GM13976 (cell line): ENCODE measurements at regions not wholly inside any gene's neighbourhood (a gene's known extent, or its start where the extent isn't known, plus 50 kb on each side); places are given as distances from the start of the nearest gene placed in this dataset.

Experiments
- DNase-seq: peaks from one replicate; pipeline ENCODE4 v3.0.0; 2012; ENCODE audit warnings: low spot score
- in situ Hi-C: fragments of 300-500 bp; cut with MboI; formaldehyde crosslinking; loops from one replicate; pipeline ENCODE4 v1.12.0; 2022; ENCODE audit warnings: low sequenced_read_pairs, mixed read lengths, inconsistent platforms; ENCODE audit not compliant: unreplicated experiment
- TF ChIP-seq, protein P1 (sequence below): IDR thresholded peaks from 2 replicates; pipeline ENCODE4 v1.5.1; 2012; ENCODE audit warnings: borderline replicate concordance, mild to moderate bottlenecking; ENCODE audit not compliant: insufficient read depth; ENCODE audit errors: extremely low read depth, missing control alignments, control extremely low read depth

DNA sequence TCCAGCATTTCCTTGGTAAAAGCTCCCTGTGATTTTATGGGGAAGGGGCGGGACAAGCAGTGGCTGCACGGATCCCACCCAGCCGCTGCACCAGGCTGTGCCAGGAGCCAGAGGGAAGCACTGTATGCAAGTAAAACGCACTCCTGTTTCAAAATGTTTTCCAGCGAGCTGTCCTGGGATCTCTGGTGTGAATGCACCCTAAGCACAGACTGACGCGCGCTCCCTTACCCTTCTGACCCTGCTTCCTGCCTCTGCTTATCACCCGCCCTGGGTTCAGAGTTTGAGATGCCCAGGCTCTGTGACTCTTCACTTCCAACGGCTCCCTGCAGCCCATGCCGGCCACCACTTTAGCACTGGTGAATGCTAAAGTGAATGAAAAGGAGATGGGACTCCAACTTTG lies 131.2 kb downstream of the RHOU start:
- DNase-seq, result no peak
- in situ Hi-C loops, result no loop called here
- TF ChIP-seq, protein P1, sequence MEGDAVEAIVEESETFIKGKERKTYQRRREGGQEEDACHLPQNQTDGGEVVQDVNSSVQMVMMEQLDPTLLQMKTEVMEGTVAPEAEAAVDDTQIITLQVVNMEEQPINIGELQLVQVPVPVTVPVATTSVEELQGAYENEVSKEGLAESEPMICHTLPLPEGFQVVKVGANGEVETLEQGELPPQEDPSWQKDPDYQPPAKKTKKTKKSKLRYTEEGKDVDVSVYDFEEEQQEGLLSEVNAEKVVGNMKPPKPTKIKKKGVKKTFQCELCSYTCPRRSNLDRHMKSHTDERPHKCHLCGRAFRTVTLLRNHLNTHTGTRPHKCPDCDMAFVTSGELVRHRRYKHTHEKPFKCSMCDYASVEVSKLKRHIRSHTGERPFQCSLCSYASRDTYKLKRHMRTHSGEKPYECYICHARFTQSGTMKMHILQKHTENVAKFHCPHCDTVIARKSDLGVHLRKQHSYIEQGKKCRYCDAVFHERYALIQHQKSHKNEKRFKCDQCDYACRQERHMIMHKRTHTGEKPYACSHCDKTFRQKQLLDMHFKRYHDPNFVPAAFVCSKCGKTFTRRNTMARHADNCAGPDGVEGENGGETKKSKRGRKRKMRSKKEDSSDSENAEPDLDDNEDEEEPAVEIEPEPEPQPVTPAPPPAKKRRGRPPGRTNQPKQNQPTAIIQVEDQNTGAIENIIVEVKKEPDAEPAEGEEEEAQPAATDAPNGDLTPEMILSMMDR, result no peak

DNA sequence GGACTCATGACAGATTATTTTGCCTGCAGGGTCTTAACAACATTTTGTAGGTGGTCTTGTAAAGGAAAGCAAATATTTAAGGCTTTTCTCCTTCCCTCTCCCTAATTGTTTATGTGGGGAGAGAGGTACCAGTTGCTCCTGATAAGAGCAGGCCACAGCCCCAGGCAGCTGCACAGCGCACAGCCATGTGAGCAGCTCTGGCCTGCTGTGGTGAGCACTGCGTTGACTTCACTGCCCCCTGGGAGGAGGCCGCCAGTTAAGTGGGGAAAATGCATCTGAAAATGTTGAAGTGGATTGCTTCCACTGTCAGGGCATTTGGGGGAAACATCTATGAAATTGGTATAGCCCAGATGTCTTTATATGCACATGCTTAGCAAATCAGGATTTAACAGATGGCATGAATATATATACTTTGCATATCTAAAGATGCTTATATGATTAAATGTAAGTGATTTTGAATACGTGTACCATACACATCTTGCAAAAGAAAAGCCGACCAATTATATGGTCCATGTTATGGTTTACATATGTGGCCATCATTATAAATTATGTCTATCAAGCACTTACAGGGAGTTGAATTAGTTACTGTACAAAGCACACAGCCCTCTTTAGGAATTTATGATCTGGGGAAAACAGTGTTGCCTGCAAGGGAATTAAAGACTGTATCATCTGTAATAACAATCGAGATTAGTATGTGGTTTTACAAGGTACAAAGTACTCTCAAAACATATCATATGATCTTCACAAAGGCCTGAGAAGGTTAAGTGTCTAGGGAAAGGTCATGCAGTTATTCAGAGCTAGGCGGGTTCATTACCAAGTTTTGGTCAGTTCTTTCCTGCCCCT lies 132.1 kb downstream of the RHOU start:
- TF ChIP-seq, protein P1, result no peak
- DNase-seq, result no peak
- in situ Hi-C loops, result no loop called here

DNA sequence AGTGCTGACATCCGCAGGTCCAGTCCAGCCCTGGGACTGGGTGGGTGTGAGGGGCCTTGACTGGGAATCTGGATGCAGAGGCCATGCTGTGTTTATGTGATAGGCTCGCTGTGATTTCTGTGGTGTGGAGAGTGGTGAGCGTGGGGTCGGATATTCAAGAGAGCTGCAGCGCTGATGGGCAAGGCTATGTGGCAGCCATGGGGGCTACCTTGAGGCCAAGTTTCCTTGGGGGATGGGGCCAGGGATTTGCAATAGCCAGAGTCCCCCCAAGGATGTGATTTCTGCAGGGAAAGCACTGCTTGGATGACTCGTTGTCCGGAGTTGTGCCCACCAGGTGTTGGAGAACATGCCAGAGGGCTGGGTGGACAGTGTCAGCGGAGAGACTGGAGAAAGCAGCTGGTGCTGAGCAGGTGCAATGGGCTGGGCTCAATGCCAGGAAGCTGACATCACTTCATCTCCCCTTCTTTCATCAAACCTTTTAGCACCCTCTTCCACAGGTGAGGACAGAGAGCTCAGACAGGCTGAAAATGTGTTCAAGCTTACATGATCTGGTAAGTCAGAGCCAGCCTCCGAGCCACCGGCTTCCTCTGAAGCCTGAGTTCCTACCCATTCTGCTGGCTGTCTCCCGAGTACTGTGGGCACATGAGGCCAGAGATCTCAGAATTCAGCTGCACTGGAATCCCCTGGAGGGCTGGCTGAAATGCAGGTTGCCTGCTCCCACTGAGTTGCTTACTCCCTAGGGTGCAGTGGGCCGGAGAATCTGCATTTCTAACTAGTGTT lies 132.9 kb downstream of the RHOU start:
- TF ChIP-seq, protein P1, result no peak
- in situ Hi-C loops, result no loop called here

DNA sequence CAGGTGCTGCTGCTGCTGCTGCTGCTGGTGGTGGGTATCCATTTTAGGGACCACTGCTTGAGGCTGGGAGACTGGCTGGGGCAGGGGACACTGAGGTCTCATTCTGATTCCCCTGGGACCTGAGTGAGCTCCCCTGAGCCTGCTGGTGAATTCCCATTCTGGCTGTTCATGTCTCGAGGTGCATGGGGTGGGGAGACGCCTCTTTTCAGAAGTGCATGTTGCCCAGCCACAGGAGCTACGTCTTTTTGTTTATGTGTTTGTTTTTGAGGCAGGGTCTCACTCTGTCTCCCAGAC lies 133.4 kb downstream of the RHOU start:
- in situ Hi-C loops, result no loop called here
- no peak for DNase-seq
- TF ChIP-seq, protein P1, result no peak

More for the DNA sequence above, 132.9 kb downstream of the RHOU start:
- DNase-seq, result no peak

DNA sequence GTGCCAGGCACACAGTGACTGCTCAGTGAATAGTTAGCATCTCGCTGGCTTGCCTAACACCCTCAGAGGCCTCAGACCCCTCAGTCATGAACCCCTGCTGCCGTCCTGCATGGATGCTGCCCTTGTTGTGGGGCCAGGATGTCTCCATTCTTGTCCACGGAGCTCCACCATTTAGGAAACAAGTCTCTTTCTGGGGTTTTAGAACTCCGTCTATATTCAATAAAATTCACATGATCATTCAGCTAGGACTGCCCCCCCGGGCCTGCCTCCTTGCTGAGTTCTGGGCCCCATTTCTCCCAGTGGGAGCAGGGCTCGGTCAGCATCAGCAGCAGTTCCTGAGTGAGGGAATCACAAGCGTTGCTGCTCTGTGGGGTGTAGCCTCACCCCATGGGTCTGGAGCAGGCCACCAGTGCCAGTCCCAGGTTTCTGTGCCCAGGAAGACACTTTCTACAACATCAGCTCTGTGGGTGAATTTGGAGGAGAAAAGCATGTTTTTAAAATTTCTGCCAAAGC lies 134.1 kb downstream of the RHOU start:
- TF ChIP-seq, protein P1, result no peak
- DNase-seq, result no peak
- in situ Hi-C loops, result no loop called here

DNA sequence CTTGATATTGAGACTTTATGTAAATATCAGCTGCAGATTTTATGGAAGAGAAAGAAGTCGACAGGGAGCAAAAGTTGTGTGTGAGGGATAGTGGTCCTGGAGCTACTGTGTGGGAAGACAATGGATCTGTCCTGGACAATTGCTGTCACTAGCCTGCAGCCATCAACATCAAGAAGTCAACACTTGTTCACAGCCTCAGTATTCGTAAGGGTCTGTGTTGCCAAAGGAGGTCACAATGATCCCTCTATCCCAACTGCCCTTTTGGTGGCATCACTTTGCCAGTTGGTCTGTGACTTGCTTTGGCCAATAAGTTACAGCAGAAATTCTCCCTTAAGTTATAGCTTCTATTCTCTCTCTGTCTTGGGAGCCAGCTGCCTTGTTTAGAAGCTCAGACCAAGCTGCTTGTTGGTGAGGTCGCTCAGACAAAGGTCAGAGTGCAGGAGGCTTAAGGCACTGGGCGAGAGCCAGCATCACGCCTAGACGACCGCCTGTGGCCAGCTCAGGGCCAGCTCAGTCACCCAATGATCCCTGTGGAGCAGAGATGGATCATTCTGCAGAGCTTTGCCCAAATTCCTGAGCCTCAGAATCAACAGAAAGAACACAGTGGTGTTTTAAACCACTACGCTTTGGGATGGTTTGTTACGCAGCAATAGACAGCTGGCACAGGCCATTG lies 134.9 kb downstream of the RHOU start:
- in situ Hi-C loops, result no loop called here
- TF ChIP-seq, protein P1, result no peak
- DNase-seq, result no peak
